ENCODE measurements at regions not wholly inside any gene's neighbourhood (a gene's known extent, or its start where the extent isn't known, plus 50 kb on each side); places are given as distances from the start of the nearest gene placed in this dataset.
"Not testable (repeated sequence)": the region's sequence is repeated elsewhere in the genome, so short reads cannot be mapped to it uniquely, and the experiment has no call there.

GRCh38 chr3:74825404-74825803 is 210.9 kb upstream of the CNTN3 start:
- DNase-seq, result not testable (repeated sequence)

DNA sequence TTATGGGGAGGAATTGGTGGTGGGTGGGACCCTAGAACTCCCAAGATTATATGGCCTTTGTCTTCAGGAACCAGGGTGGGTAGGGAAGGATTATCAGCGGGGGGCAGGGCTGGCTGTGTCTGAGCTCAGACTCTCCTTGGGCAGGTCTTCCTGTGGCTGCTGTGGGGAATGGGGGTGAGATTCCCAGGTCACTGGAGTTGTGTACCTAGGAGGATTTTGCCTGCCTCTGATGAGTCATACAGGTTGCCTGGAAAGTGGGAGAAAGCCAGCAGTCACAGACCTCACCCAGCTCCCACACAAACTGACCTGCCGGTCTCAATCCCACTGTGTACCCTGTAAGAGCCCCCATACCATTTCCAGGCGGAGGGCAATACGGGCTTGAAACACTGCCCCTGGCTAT is 209.9 kb upstream of the CNTN3 start:
- no peak for DNase-seq

- no peak for DNase-seq
Observed at GRCh38 chr3:74814181-74814580, 199.7 kb upstream of the CNTN3 start.

DNA sequence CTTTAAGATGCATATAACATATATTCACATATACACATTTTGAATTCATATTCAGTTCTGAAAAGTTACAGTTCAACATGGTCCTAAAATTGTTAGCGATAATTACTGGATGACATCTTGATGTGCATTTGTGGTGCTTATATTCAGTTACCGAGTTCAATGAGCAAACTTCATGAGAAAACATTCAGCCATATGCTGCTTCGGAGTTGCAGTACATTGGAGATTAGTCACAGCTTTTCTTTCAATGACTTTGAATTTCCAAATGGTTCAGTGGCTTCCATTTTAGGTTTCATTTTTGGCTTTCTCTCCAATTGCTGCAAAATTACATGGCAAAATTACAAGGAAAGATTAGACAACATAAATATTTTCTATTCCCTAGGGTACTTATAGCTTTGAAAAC is 198.3 kb upstream of the CNTN3 start:
- no peak for DNase-seq

DNA sequence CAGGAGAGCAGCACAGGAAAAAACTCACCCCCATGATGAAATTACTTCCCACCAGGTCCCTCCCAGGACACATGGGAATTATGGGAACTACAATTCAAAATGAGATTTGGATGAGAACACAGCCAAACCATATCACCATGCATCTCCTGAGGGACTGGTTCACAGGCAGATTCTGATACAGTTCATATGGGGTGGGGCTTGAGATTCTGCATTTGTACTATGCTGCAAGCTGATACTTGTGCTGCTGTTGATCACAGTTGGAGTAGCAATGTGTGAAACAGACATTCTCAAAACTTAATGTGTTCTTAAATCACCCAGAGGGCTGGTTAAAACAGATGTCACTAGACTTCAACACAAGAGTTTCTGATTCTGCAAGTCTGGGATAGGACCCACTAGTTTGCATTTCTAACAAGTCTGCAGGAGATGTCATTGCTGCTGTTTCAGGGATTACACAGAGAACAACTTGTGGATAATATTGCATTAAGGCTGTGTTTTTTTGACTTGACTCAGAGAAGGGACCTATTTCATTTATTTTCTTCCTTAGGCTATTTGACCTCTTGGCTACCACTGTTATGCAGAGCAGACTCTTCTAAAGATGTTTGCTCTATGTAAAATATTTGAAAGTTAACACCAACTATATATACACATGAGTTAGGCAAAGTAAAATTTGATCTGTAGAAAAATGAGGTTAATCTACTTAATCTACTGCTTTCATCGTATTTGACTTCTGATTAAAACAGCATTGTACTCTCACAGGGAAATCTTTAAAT is 194.2 kb upstream of the CNTN3 start:
- no peak for DNase-seq

DNA sequence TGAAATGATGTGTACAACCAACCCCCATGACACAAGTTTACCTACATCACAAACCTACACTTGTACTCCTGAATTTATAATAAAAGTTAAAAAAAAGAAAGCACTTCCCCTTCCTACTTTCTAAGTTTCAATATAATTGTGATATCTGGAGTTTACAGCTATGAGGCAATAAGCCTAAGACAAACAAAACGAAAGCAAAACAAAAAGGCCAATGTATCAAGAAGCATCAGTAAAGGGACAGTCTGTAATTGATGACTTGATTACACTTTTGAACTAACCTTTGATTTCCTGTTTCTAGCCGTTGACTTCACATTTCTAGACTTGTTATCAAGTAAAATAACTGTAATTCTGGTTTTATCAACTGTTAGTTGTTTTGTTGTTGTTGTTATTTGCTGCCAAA is 187.5 kb upstream of the CNTN3 start:
- DNase-seq, result no peak

DNA sequence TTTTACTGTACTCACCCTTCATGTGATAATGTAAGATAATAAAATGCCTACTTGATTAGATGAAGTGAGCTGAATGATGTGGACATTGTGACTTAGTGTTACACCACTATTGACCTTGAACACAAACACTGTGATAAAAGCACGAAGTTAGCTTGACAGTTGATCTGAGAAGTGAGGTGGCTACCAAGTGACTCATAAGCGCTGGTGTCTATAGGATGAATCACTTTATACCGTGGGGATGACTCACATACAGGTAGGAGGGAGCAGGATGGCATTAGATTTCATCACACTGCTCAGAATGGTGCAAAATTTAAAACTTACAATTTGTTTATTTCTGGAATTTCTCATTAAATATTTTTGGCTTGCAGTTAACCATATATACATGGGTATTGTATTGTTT is 174.7 kb upstream of the CNTN3 start:
- DNase-seq, result no peak

GRCh38 chr3:74787011-74787410 is 172.6 kb upstream of the CNTN3 start:
- no peak for DNase-seq

GRCh38 chr3:74771401-74771800 is 156.9 kb upstream of the CNTN3 start:
- DNase-seq, result no peak

DNA sequence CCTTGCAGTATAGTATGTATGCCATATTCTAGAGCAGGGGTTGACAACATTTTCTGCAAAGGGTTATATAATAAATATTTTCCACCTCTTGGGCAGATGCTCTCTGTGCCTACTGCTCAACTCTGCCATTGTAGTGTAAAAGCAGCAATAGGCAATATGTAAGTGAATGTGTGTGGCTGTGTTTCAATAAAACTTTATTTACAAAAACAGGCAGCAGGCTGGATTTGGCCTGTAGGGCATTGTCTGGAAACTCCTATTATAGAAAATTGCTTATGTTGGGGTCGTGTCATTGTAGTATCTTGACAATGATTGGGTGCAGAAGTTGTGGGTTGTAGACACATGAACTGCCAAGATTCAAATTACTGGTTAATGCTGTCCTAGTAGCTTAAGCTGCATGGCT is 153.6 kb upstream of the CNTN3 start:
- no peak for DNase-seq

GRCh38 chr3:74766405-74766804 is 151.9 kb upstream of the CNTN3 start:
- no peak for DNase-seq

DNA sequence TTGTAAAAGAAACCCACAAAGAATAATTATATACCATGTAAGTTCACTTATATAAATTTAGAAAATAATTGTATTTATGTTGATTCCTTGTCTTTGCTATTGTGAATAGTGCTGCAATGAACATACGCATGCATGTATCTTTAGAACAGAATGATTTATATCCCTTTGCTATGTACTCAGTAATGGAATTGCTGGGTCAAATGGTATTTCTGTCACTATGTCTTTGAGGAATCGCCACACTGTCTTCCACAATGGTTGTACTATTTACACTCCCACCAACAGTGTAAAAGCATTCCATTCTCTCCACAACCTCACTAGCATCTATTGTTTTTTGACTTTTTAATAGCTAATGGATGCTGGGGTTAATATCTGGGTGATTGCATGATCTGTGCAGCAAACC is 149.4 kb upstream of the CNTN3 start:
- no peak for DNase-seq

- no peak for DNase-seq
Observed at GRCh38 chr3:74756674-74757073, 142.2 kb upstream of the CNTN3 start.

GRCh38 chr3:74752290-74752689 is 137.8 kb upstream of the CNTN3 start:
- no peak for DNase-seq

GRCh38 chr3:74751775-74752174 is 137.3 kb upstream of the CNTN3 start:
- no peak for DNase-seq

DNA sequence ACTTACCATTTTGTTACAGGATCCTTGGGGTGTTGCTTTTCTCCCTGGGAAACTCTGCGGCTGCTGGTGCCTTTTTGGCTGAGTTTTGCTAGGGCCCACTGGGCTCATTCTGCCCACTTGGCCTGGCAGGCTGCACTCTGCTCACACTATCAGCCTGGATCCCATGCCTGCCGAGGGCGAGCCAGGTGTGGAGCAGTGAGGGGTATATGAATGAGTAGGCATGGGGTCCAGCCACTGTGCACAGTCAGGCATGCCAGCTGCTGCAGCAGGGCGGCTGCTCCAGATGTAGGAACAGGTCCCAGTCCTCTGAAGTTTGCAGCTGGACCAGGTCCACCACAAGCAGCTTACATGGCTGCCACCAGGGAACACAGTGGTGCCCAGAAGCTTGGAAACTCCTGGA is 136.4 kb upstream of the CNTN3 start:
- no peak for DNase-seq

DNA sequence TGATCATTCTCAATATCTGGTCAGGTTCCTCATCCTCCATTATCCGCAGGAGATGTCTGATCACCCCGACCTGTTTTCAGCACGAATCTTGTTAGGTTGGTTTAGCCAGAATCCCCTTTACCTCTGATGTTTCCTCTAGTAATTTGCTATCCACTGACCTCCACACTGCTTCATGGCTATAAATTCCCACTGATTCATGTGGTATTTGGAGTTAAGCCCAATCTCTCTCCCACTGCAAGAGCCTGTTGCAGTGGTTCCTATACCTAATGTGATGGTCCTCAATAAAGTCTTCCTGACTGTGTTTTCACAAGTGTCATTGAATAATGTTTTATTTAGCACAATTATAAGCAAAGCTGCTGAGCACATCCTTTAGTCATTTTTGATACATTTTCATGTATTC is 124.8 kb upstream of the CNTN3 start:
- DNase-seq, result no peak

- DNase-seq, result no peak
Observed at GRCh38 chr3:74722211-74722610, 107.8 kb upstream of the CNTN3 start.

DNA sequence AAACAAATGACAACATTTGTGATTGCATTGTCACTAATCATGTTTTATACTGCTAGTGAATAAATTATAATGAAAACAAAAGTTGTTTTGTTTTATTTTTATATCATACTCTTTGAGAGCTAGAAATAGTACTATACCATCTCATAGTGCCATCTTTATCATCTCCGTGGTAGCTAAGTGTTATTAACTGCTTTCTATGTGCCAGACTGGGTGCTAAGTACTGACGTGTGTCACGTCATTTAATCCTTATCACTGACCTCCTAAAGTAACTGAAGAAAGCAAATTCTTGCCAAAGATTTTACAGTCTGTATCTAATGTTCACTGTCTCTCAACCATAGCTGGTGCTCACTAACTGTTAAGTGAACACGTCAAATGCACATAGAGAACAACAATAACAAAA is 99.5 kb upstream of the CNTN3 start:
- DNase-seq, result no peak

- DNase-seq, result no peak
Observed at GRCh38 chr3:74711913-74712512, 97.6 kb upstream of the CNTN3 start.

DNA sequence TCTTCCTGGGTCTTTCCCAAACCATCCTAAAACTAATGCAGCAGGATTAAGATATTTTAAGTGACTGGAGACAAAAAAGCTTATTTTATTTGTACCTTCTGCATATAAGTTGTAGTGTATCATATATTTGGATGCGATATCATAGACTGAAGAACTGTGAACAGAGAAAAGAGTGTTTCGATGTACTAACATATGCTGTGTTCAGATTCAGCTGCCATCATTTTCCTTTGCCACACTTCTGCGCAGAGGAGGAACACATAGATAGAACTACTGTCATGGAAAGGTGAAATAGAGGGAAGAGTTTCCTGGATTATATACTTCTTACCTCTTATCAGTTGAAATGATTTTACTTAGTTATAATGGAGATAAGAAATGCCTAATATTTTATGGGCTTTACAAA is 95.5 kb upstream of the CNTN3 start:
- no peak for DNase-seq

DNA sequence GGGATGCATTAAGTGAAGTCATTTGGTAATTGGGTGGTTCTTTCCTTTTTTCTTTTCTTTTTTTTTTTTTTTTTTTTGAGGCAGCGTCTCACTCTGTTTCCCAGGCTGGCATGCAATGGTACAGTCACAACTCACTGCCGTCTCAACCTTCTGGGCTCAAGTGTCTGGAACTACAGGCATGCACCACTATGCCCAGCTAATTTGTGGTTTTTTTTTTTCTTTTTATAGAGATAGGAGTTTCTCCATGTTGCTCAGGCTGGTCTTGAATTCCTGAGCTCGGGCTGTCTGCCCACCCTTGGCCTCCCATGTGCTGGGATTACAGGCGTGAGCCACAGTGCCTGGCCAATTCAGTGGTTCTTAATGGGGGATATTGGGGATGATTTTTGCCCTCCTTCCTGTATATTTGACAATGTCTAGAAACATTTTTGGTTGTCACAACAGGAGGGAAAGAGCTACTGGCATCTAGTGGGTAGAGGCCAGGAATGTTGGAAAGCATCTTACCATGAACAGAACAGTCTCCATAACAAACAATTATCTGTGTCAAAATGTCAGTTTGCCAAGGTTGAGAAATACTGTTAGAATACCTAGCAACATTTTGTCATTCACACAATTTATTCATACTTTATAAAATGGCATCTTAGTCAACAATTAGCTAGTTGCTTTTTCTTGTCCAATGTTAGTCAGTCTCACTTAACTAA is 79.4 kb upstream of the CNTN3 start:
- DNase-seq, result no peak

GRCh38 chr3:74693251-74693650 is 78.8 kb upstream of the CNTN3 start:
- no peak for DNase-seq

GRCh38 chr3:74691946-74692345 is 77.5 kb upstream of the CNTN3 start:
- DNase-seq, result no peak
